ENCODE measurements at regions not wholly inside any gene's neighbourhood (a gene's known extent, or its start where the extent isn't known, plus 50 kb on each side); places are given as distances from the start of the nearest gene placed in this dataset.

- ATAC-seq: no peak
- TF ChIP-seq ELF1 (IDR thresholded peaks at IDR 0.05; ENCODE audit: borderline replicate concordance, low read depth): no peak
- TF ChIP-seq EGR1 (IDR thresholded peaks at IDR 0.05; ENCODE audit: low read depth): no peak
- TF ChIP-seq ZFX (IDR thresholded peaks at IDR 0.05): no peak
- TF ChIP-seq POLR2AphosphoS5 (IDR thresholded peaks at IDR 0.05; ENCODE audit: low read depth, low read length): no peak
- TF ChIP-seq SRF (IDR thresholded peaks at IDR 0.05; ENCODE audit: low read depth): no peak
- TF ChIP-seq TCF7L2 (IDR thresholded peaks at IDR 0.05; ENCODE audit: borderline replicate concordance, extremely low read depth, insufficient read depth, insufficient read length): no peak
- TF ChIP-seq ZNF274 (IDR thresholded peaks at IDR 0.05; ENCODE audit: low read depth, low read length): no peak
- no peak for TF ChIP-seq REST (IDR thresholded peaks at IDR 0.05; ENCODE audit: low read depth)
- TF ChIP-seq ATF3 (IDR thresholded peaks at IDR 0.05): no peak
- TF ChIP-seq CTCF (IDR thresholded peaks at IDR 0.05 in 2 of 3, conservative IDR thresholded peaks at IDR 0.05 in 1 of 3; ENCODE audit: borderline replicate concordance in 1 of 3, insufficient read depth in 1 of 3, low read depth in 2 of 3, low read length in 2 of 3): no peak
- TF ChIP-seq JUND (IDR thresholded peaks at IDR 0.05): no peak
- TF ChIP-seq EZH2phosphoT487 (IDR thresholded peaks at IDR 0.05; ENCODE audit: borderline replicate concordance): no peak
- no peak for TF ChIP-seq CEBPB (IDR thresholded peaks at IDR 0.05; ENCODE audit: low read depth)
- no peak for TF ChIP-seq ZBTB33 (IDR thresholded peaks at IDR 0.05; ENCODE audit: extremely low read depth, insufficient replicate concordance, low read length)
- no peak for TF ChIP-seq FOSL1 (IDR thresholded peaks at IDR 0.05; ENCODE audit: low read depth)
- no peak for TF ChIP-seq POLR2A (IDR thresholded peaks at IDR 0.05; ENCODE audit: borderline replicate concordance, extremely low read depth, insufficient read depth, insufficient read length)
- DNase-seq (ENCODE audit: low read depth, low spot score): no peak
- no peak overlapping the region for H3K27ac ChIP-seq (ENCODE audit: low read depth, low read length)
- no peaks in the 10 kb centered on the region for H4K20me1 ChIP-seq (ENCODE audit: insufficient read depth)
- no peaks in the 10 kb centered on the region for H3K4me1 ChIP-seq (ENCODE audit: control insufficient read depth in 1 of 2, insufficient read depth in 2 of 2, low read length in 2 of 2)
- H3K36me3 ChIP-seq (ENCODE audit: control insufficient read depth in 1 of 2, insufficient read depth in 2 of 2, low read length in 2 of 2): no peaks in the 10 kb centered on the region
- H3K9ac ChIP-seq (ENCODE audit: low read length): no peak overlapping the region
- H3K27me3 ChIP-seq (ENCODE audit: insufficient read depth, low read length): no peaks in the 10 kb centered on the region
- no TSS peak for BruUV-seq (replicated peaks)
- no peaks in the 10 kb centered on the region for H3K9me2 ChIP-seq (ENCODE audit: insufficient read depth)
- no peaks in the 10 kb centered on the region for H3K9me3 ChIP-seq (ENCODE audit: control insufficient read depth in 1 of 2, insufficient read depth in 1 of 2, low read depth in 1 of 2, low read length in 2 of 2)
- H3K4me2 ChIP-seq (ENCODE audit: low read length): no peak overlapping the region
- ChIA-PET CTCF (no interaction called here), POLR2A (no interaction called here), RAD21 (ENCODE audit: low non-redundant PET in 1 of 2, low total read pairs in 2 of 2, uncharacterized antibody in 2 of 2, unreplicated experiment in 2 of 2) (no interaction called here)
- intact Hi-C loops (cut with micrococcal nuclease): no loop called here
- no peak overlapping the region for H3K4me3 ChIP-seq (replicated peaks in 1 of 2; ENCODE audit: low read depth in 1 of 2, low read length in 2 of 2)
- H3K79me2 ChIP-seq (ENCODE audit: insufficient read depth, low read length): no peaks in the 10 kb centered on the region
- H2AFZ ChIP-seq (ENCODE audit: low read depth, low read length, poor library complexity, severe bottlenecking): no peak overlapping the region
These were observed 97.2 kb upstream of the CLNK start for GRCh38 chr4:10781805-10782204.
